Lower leg skin (tissue), 3 donors: ENCODE measurements at regions not wholly inside any gene's neighbourhood (a gene's known extent, or its start where the extent isn't known, plus 50 kb on each side); places are given as distances from the start of the nearest gene placed in this dataset.

ENCODE experiments used
- POLR2A ChIP-seq, 2 donors: fragments of 450-650 bp; IDR thresholded peaks; one replicate each; pipeline ENCODE4 v1.6.1; 2016 to 2017; ENCODE audit warnings: antibody characterized with exemption in 2 of 2, mild to moderate bottlenecking in 1 of 2, moderate library complexity in 1 of 2
- TF ChIP-seq, protein P1 (sequence below), 3 donors: fragments of 450-650 bp; IDR thresholded peaks; one replicate each; pipeline ENCODE4 v1.5.1; 2016; ENCODE audit warnings: antibody characterized with exemption in 3 of 3, mild to moderate bottlenecking in 3 of 3, moderate library complexity in 2 of 3

GRCh38 chr1:144101397-144102045 lies 129.7 kb upstream of the FAM72C start:
- TF ChIP-seq, protein P1, sequence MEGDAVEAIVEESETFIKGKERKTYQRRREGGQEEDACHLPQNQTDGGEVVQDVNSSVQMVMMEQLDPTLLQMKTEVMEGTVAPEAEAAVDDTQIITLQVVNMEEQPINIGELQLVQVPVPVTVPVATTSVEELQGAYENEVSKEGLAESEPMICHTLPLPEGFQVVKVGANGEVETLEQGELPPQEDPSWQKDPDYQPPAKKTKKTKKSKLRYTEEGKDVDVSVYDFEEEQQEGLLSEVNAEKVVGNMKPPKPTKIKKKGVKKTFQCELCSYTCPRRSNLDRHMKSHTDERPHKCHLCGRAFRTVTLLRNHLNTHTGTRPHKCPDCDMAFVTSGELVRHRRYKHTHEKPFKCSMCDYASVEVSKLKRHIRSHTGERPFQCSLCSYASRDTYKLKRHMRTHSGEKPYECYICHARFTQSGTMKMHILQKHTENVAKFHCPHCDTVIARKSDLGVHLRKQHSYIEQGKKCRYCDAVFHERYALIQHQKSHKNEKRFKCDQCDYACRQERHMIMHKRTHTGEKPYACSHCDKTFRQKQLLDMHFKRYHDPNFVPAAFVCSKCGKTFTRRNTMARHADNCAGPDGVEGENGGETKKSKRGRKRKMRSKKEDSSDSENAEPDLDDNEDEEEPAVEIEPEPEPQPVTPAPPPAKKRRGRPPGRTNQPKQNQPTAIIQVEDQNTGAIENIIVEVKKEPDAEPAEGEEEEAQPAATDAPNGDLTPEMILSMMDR (IDR thresholded peaks at IDR 0.05): no peak
- no peak for TF ChIP-seq POLR2A (IDR thresholded peaks at IDR 0.05)
